HEK293 (cell line): ENCODE measurements at regions not wholly inside any gene's neighbourhood (a gene's known extent, or its start where the extent isn't known, plus 50 kb on each side); places are given as distances from the start of the nearest gene placed in this dataset.

Experiments used
- CTCF ChIA-PET: fragments of 350-600 bp; formaldehyde crosslinking; extraction: SDS; loops from one replicate; lab custom pipeline; 2021; ENCODE audit warnings: antibody characterized with exemption; lab: Yijun Ruan, JAX
- POLR2A ChIA-PET: fragments of 300-600 bp; formaldehyde crosslinking; extraction: SDS; loops from one replicate; lab custom pipeline; 2020; ENCODE audit warnings: antibody characterized with exemption, inconsistent platforms; lab: Yijun Ruan, JAX
- H3K27ac ChIP-seq: fragments of 200-500 bp; sonication (Bioruptor generic); 2 replicates; pipeline ENCODE4 v1.5.1; 2014; ENCODE audit warnings: low read depth, low read length, control low read depth, inconsistent platforms; ENCODE audit errors: extremely low read depth
- H3K36me3 ChIP-seq, 2 experiments: fragments of 200-500 bp in 1 of 2; sonication (Bioruptor generic) in 1 of 2; 1 replicate in 1 of 2; 2 replicates in 1 of 2; pipeline ENCODE4 v1.5.1; 2014 to 2017; ENCODE audit warnings: inconsistent platforms in 2 of 2, low read length in 2 of 2; ENCODE audit not compliant: control insufficient read depth in 2 of 2, insufficient read depth in 1 of 2
- H3K4me1 ChIP-seq: fragments of 200-500 bp; sonication (Bioruptor generic); 2 replicates; pipeline ENCODE4 v1.5.1; 2014; ENCODE audit warnings: mild to moderate bottlenecking, low read length, inconsistent platforms; ENCODE audit not compliant: control insufficient read depth, insufficient read depth
- H3K4me3 ChIP-seq: 2 replicates; pipeline ENCODE4 v1.5.1; 2011; ENCODE audit warnings: low read depth, mild to moderate bottlenecking, control low read depth, low read length, moderate library complexity
- H3K9me3 ChIP-seq: fragments of 200-500 bp; sonication (Bioruptor generic); 2 replicates; pipeline ENCODE4 v1.5.1; 2014; ENCODE audit warnings: low read depth, low read length, inconsistent platforms; ENCODE audit not compliant: control insufficient read depth, insufficient read depth
- EGR2 ChIP-seq: fragments of 450-650 bp; formaldehyde crosslinking; IDR thresholded peaks from 2 replicates; pipeline ENCODE4 v1.5.1; 2016; ENCODE audit warnings: low read depth, missing biosample characterization, missing genetic modification characterization
- SCRT1 ChIP-seq: fragments of 450-650 bp; formaldehyde crosslinking; IDR thresholded peaks from 2 replicates; pipeline ENCODE4 v1.5.1; 2016; ENCODE audit warnings: missing biosample characterization, missing genetic modification characterization, borderline replicate concordance
- SCRT2 ChIP-seq: fragments of 450-650 bp; formaldehyde crosslinking; IDR thresholded peaks from 2 replicates; pipeline ENCODE4 v1.5.1; 2016; ENCODE audit warnings: missing biosample characterization, missing genetic modification characterization
- SETDB1 ChIP-seq: IDR thresholded peaks from one replicate; pipeline ENCODE4 v1.6.1; 2017; ENCODE audit warnings: mild to moderate bottlenecking, low read length, moderate library complexity, mixed read lengths; ENCODE audit not compliant: insufficient read length
- ZBTB48 ChIP-seq: fragments of 450-650 bp; formaldehyde crosslinking; IDR thresholded peaks from 2 replicates; pipeline ENCODE4 v1.5.1; 2016; ENCODE audit warnings: missing biosample characterization, missing genetic modification characterization
- ZBTB7A ChIP-seq: fragments of 450-650 bp; formaldehyde crosslinking; IDR thresholded peaks from 2 replicates; pipeline ENCODE4 v1.5.1; 2016; ENCODE audit warnings: low read depth, missing biosample characterization, missing genetic modification characterization
- ZFP69B ChIP-seq: fragments of 450-650 bp; formaldehyde crosslinking; IDR thresholded peaks from 2 replicates; pipeline ENCODE4 v1.5.1; 2016; ENCODE audit warnings: missing biosample characterization, missing genetic modification characterization
- ZIC2 ChIP-seq: fragments of 450-650 bp; formaldehyde crosslinking; IDR thresholded peaks from 2 replicates; pipeline ENCODE4 v1.5.1; 2016; ENCODE audit warnings: missing biosample characterization, missing genetic modification characterization
- ZNF138 ChIP-seq: fragments of 450-650 bp; formaldehyde crosslinking; IDR thresholded peaks from 2 replicates; pipeline ENCODE4 v1.5.1; 2016; ENCODE audit warnings: missing biosample characterization, missing genetic modification characterization, borderline replicate concordance
- ZNF157 ChIP-seq: fragments of 450-650 bp; formaldehyde crosslinking; IDR thresholded peaks from 2 replicates; pipeline ENCODE4 v1.5.1; 2016; ENCODE audit warnings: missing biosample characterization, missing genetic modification characterization
- ZNF169 ChIP-seq: fragments of 450-650 bp; formaldehyde crosslinking; IDR thresholded peaks from 2 replicates; pipeline ENCODE4 v1.5.1; 2016; ENCODE audit warnings: missing biosample characterization, missing genetic modification characterization
- ZNF18 ChIP-seq: fragments of 450-650 bp; formaldehyde crosslinking; IDR thresholded peaks from 2 replicates; pipeline ENCODE4 v1.5.1; 2016; ENCODE audit warnings: missing biosample characterization, missing genetic modification characterization
- ZNF2 ChIP-seq: fragments of 450-650 bp; formaldehyde crosslinking; IDR thresholded peaks from 2 replicates; pipeline ENCODE4 v1.5.1; 2016; ENCODE audit warnings: missing biosample characterization, missing genetic modification characterization
- ZNF214 ChIP-seq: fragments of 450-650 bp; formaldehyde crosslinking; IDR thresholded peaks from 2 replicates; pipeline ENCODE4 v1.5.1; 2017; ENCODE audit warnings: missing biosample characterization, mild to moderate bottlenecking, missing genetic modification characterization, borderline replicate concordance
- ZNF23 ChIP-seq: fragments of 450-650 bp; formaldehyde crosslinking; IDR thresholded peaks from 2 replicates; pipeline ENCODE4 v1.5.1; 2016; ENCODE audit warnings: missing biosample characterization, missing genetic modification characterization, borderline replicate concordance
- ZNF350 ChIP-seq: fragments of 450-650 bp; formaldehyde crosslinking; IDR thresholded peaks from 2 replicates; pipeline ENCODE4 v1.5.0; 2017; ENCODE audit warnings: missing biosample characterization, mild to moderate bottlenecking, missing genetic modification characterization
- ZNF354C ChIP-seq: fragments of 450-650 bp; formaldehyde crosslinking; IDR thresholded peaks from 2 replicates; pipeline ENCODE4 v1.5.1; 2016; ENCODE audit warnings: missing biosample characterization, missing genetic modification characterization, low read depth, borderline replicate concordance
- ZNF48 ChIP-seq: fragments of 450-650 bp; formaldehyde crosslinking; IDR thresholded peaks from 2 replicates; pipeline ENCODE4 v1.5.1; 2016; ENCODE audit warnings: missing biosample characterization, missing genetic modification characterization
- ZNF514 ChIP-seq: fragments of 450-650 bp; formaldehyde crosslinking; IDR thresholded peaks from 2 replicates; pipeline ENCODE4 v1.5.1; 2016; ENCODE audit warnings: missing biosample characterization, missing genetic modification characterization

DNA sequence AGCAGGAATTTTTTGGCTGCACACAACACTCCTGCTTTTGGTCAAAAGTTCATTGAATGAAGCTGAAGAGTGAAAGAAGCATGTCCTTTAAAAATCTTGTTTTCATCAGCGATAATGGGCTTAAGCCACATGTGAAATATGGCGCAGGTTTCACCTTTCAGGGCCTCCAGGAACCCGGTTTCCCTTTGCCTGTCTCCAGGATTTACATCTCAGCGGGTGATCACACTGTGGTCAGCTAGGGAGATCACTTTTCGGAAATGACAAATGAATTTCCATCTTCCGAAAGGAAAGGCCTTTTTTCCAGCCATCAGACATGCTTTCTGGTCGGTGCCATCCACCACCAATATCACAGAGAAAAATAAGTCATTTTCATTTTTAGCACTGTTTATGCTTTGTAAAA is 727.1 kb upstream of the TBX3 start:
- ChIA-PET CTCF (no interaction called here), POLR2A (no interaction called here)
- H3K9me3 ChIP-seq = no peaks in the 10 kb centered on the region
- H3K36me3 ChIP-seq = no peaks in the 10 kb centered on the region
- 0 out of 2 replicates have a peak, but pooled peaks cover 2% of the 10 kb centered on the region for H3K4me1 ChIP-seq
- no peak overlapping the region for H3K27ac ChIP-seq
- no peak overlapping the region for H3K4me3 ChIP-seq
- TF ChIP-seq ZNF2 (tag by site-specific recombination) = no peak
- no peak for TF ChIP-seq ZBTB7A (tag by site-specific recombination)
- no peak for TF ChIP-seq ZFP69B
- no peak for TF ChIP-seq ZNF23 (tag by site-specific recombination)
- TF ChIP-seq ZNF18 (tag by site-specific recombination) = no peak
- no peak for TF ChIP-seq ZNF514 (tag by site-specific recombination)
- no peak for TF ChIP-seq ZNF214 (tag by site-specific recombination)
- TF ChIP-seq ZNF157 = no peak
- TF ChIP-seq ZNF169 (tag by site-specific recombination) = no peak
- TF ChIP-seq ZNF48 (tag by site-specific recombination) = no peak
- TF ChIP-seq EGR2 (tag by site-specific recombination) = no peak
- TF ChIP-seq, all 188 proteins: peak for 0

DNA sequence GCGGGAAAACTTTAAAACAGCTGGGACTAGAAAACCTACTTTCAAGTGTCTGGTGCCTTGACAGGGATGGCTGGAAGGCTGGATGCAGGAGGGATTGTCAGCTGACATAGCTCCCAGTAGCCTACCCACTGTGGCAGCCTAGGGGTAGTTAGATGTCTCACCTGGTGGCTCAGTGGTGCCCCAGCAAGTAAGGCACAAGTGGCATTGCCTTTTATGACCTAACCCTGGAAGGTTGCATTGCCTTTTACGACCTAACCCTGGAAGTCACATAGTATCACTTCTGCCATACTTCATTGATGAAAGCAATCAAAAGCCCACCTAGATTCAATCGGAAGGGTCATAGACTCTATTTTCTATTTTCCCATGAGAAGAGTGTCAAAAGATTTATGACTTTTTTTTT is 724.7 kb upstream of the TBX3 start:
- Histone ChIP-seq H3K36me3 (no peaks in the 10 kb centered on the region), H3K9me3 (no peaks in the 10 kb centered on the region), H3K27ac (no peak overlapping the region), H3K4me3 (no peak overlapping the region), H3K4me1 (0 out of 2 replicates have a peak, but pooled peaks cover 2% of the 10 kb centered on the region)
- CTCF ChIA-PET = interaction anchor here (0.6 to 0.9 kb wide), 2 partner anchors 10 to 205 kb away, joined by 3 read pairs; no protein-coding TSS in a partner anchor
- TF ChIP-seq ZBTB48 (no peak), ZIC2 (tag by site-specific recombination) (peak; percentile 53), ZNF350 (tag by site-specific recombination) (peak; percentile 84; the same call in 1 of the 2 replicates)
- POLR2A ChIA-PET = no interaction called here

- Histone ChIP-seq H3K4me1 (0 out of 2 replicates have a peak, but pooled peaks cover 2% of the 10 kb centered on the region), H3K27ac (no peak overlapping the region), H3K9me3 (no peaks in the 10 kb centered on the region), H3K4me3 (no peak overlapping the region)
- CTCF ChIA-PET = interaction anchor here (0.9 kb wide), 1 partner anchor 9 kb away, joined by 3 read pairs; no protein-coding TSS in a partner anchor
- TF ChIP-seq SCRT1 (0 out of 2 replicates have a peak, but pooled peaks have one; percentile 9), ZNF354C (no peak), SETDB1 (no peak), SCRT2 (tag by site-specific recombination) (peak; percentile 56), ZNF18 (tag by site-specific recombination) (no peak), ZNF138 (tag by site-specific recombination) (no peak)
- TF ChIP-seq, all 188 proteins: peak for 2
- POLR2A ChIA-PET = no interaction called here
- H3K36me3 ChIP-seq = no peaks in the 10 kb centered on the region
Measured at GRCh38 chr12:115407723-115408122, 723.7 kb upstream of the TBX3 start.
